ENCODE measurements at regions not wholly inside any gene's neighbourhood (a gene's known extent, or its start where the extent isn't known, plus 50 kb on each side); places are given as distances from the start of the nearest gene placed in this dataset.

DNA sequence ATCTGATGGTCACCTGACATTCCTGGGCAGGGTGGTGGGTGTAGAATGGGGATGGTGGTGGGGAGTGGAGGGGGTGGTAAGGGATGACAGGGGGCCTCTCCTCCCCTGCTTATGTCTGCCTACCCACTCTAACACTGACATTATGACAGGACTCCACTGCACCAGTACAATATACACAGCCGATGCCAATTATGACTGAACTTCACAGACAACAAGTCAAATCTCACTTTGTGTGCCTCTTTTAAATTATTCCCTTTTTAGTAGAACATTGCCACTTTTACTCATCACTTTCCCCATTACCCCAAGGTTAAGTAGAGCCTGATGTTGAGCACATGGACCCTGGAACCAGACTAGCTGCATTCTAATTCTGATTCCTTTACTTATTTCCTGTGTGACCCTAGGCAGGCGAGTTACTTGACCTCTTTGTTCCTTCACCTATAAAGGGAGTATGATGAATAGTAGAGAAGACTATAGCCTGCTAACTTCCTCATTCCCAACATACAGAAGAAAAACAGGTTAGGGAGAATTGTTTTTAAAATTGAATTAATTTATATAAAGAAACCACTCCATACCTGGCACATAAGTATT lies 464.7 kb downstream of the DMRT2 start:
- Histone ChIP-seq H3K36me3 (no peaks in the 10 kb centered on the region), H3K27ac (no peak overlapping the region), H3K4me3 (no peak overlapping the region), H3K9me3 (no peaks in the 10 kb centered on the region), H3K4me1 (no peaks in the 10 kb centered on the region), H3K27me3 (no peaks in the 10 kb centered on the region)
- DNase-seq: no peak
- ATAC-seq (ENCODE audit: low FRiP score in 2 of 2): no peak
- TF ChIP-seq, protein P1, sequence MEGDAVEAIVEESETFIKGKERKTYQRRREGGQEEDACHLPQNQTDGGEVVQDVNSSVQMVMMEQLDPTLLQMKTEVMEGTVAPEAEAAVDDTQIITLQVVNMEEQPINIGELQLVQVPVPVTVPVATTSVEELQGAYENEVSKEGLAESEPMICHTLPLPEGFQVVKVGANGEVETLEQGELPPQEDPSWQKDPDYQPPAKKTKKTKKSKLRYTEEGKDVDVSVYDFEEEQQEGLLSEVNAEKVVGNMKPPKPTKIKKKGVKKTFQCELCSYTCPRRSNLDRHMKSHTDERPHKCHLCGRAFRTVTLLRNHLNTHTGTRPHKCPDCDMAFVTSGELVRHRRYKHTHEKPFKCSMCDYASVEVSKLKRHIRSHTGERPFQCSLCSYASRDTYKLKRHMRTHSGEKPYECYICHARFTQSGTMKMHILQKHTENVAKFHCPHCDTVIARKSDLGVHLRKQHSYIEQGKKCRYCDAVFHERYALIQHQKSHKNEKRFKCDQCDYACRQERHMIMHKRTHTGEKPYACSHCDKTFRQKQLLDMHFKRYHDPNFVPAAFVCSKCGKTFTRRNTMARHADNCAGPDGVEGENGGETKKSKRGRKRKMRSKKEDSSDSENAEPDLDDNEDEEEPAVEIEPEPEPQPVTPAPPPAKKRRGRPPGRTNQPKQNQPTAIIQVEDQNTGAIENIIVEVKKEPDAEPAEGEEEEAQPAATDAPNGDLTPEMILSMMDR (IDR thresholded peaks at IDR 0.05): no peak
- no peak for TF ChIP-seq EP300 (IDR thresholded peaks at IDR 0.05)
- TF ChIP-seq POLR2A (IDR thresholded peaks at IDR 0.05): no peak
- no peak for TF ChIP-seq POLR2AphosphoS5 (IDR thresholded peaks at IDR 0.05)
- WGBS, 2 donors: 68 to 70% methylated on average over 2 of the region's 2 CpGs

DNA sequence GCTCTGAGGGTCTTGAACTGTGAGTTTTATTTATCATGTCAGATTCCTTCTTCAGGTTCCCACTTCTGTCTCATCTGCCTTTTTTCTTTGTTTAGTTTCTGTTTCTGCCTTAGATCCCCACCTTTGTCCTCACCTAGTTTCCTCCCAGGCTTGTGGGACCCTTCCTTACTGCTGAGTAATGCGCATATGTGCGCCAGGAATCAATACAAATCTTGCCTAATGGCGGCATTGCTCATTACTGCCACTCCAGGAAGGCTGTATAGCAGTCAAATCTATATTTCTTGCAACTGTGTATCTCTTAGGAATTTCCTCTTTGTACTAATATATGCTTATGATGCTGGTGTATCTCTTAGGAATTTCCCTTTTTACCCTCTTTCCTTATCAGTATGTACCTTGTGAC lies 465.4 kb downstream of the DMRT2 start:
- no peak for DNase-seq
- H3K36me3 ChIP-seq: no peaks in the 10 kb centered on the region
- no peaks in the 10 kb centered on the region for H3K9me3 ChIP-seq
- WGBS, 2 donors: 90 to 92% methylated on average over 3 of the region's 3 CpGs
- no peak for TF ChIP-seq EP300 (IDR thresholded peaks at IDR 0.05)
- TF ChIP-seq, protein P1 (IDR thresholded peaks at IDR 0.05): no peak
- no peak for TF ChIP-seq POLR2A (IDR thresholded peaks at IDR 0.05)
- no peak for TF ChIP-seq POLR2AphosphoS5 (IDR thresholded peaks at IDR 0.05)
- no peak for ATAC-seq (ENCODE audit: low FRiP score in 2 of 2)
- H3K27ac ChIP-seq: no peak overlapping the region
- H3K4me1 ChIP-seq: no peaks in the 10 kb centered on the region
- no peak overlapping the region for H3K4me3 ChIP-seq
- H3K27me3 ChIP-seq: no peaks in the 10 kb centered on the region

DNA sequence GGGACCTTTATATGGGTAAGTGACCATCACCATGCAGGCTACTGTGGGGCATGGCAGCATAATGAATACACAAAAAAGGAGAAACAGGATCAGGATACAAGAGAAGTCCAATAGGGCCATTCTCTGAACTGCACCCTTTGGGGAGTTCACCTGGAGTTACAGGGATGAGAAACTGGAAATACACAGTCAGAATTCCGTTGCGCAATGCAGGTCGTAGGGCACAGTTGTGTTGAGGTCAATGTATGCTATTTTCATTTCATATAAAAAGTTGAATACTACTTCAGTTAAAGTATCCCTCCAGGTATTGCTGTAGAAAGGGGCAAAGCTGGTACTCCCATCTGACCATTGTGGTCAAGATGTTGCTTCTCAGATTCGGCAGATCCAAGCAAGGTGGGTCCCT lies 471.4 kb downstream of the DMRT2 start:
- DNase-seq (no peak), ATAC-seq (ENCODE audit: low FRiP score in 2 of 2) (no peak)
- TF ChIP-seq POLR2A (IDR thresholded peaks at IDR 0.05) (no peak), POLR2AphosphoS5 (IDR thresholded peaks at IDR 0.05) (no peak), EP300 (IDR thresholded peaks at IDR 0.05) (no peak)
- TF ChIP-seq, protein P1 (IDR thresholded peaks at IDR 0.05): no peak
- no peaks in the 10 kb centered on the region for H3K27me3 ChIP-seq
- WGBS, 2 donors: 78 to 89% methylated on average over 4 of the region's 4 CpGs
- no peak overlapping the region for H3K4me3 ChIP-seq
- H3K36me3 ChIP-seq: no peaks in the 10 kb centered on the region
- no peaks in the 10 kb centered on the region for H3K4me1 ChIP-seq
- no peak overlapping the region for H3K27ac ChIP-seq
- no peaks in the 10 kb centered on the region for H3K9me3 ChIP-seq

DNA sequence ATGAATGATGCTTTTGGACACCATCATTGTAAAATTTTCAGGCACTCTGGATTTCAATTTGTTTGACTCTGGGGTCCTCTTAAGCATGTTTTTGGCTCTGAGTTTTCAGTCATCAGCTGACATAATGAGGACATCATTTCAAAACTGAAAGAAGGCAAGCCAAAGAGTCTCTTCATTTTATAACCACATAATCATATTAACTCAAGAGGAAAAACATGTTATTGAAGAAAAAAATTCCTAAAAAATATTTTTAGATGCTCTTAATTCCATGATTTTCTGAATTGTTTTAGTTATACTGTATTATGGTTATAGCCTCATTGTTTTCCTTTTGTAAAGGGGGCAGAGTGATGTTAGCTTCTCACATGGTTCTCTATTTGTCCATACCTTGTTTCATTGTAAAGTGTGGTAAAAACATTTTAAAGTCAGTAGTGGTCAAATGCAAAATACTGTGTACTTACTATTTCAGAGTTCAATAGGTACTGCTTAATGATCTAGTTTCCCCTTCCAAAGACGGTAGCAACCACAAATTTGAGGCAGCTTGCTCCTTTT lies 472.1 kb downstream of the DMRT2 start:
- no peak for DNase-seq
- Histone ChIP-seq H3K36me3 (no peaks in the 10 kb centered on the region), H3K4me1 (no peaks in the 10 kb centered on the region), H3K4me3 (no peak overlapping the region), H3K9me3 (no peaks in the 10 kb centered on the region), H3K27ac (no peak overlapping the region), H3K27me3 (no peaks in the 10 kb centered on the region)
- TF ChIP-seq EP300 (IDR thresholded peaks at IDR 0.05): no peak
- TF ChIP-seq POLR2A (IDR thresholded peaks at IDR 0.05): no peak
- no peak for TF ChIP-seq POLR2AphosphoS5 (IDR thresholded peaks at IDR 0.05)
- TF ChIP-seq, protein P1 (IDR thresholded peaks at IDR 0.05): no peak
- WGBS, 2 donors: 62 to 78% methylated on average over 1 of the region's 1 CpG
- no peak for ATAC-seq (ENCODE audit: low FRiP score in 2 of 2)

DNA sequence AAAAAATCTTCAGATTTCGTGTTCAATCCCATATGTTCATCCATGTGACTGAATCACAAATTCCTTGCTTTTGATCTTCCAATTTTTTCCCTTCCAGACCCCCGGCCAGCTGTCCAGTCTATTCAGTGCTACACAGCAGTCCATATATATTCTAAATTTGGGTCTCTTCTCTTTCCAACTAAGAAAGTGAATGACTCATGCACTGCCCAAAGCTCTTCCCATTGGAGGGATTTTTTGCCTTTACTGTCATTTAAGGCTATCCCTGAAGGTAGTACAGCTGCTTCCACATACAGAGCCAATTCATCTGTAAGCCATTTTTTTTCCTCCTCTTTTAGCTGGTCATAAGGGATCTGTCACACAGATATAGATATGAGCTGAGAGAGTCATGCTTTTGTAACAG lies 478.3 kb downstream of the DMRT2 start:
- Histone ChIP-seq H3K9me3 (no peaks in the 10 kb centered on the region), H3K4me1 (no peaks in the 10 kb centered on the region), H3K27me3 (no peaks in the 10 kb centered on the region), H3K27ac (no peak overlapping the region), H3K36me3 (no peaks in the 10 kb centered on the region), H3K4me3 (no peak overlapping the region)
- no peak for ATAC-seq (ENCODE audit: low FRiP score in 2 of 2)
- no peak for DNase-seq
- WGBS, 2 donors: 56 to 74% methylated on average over 2 of the region's 2 CpGs
- TF ChIP-seq EP300 (IDR thresholded peaks at IDR 0.05) (no peak), POLR2A (IDR thresholded peaks at IDR 0.05) (no peak), POLR2AphosphoS5 (IDR thresholded peaks at IDR 0.05) (no peak)
- TF ChIP-seq, protein P1 (IDR thresholded peaks at IDR 0.05): no peak
